OCI-LY1 (cell line): ENCODE measurements at regions not wholly inside any gene's neighbourhood (a gene's known extent, or its start where the extent isn't known, plus 50 kb on each side); places are given as distances from the start of the nearest gene placed in this dataset.

Experiments used
- CTCF ChIP-seq: fragments of 200-600 bp; sonication (generic), shearing (Covaris generic); IDR thresholded peaks from 2 replicates; pipeline ENCODE4 v1.5.1; 2017; ENCODE audit warnings: mild to moderate bottlenecking, antibody characterized with exemption, low read length, moderate library complexity, mixed read lengths
- EZH2 ChIP-seq: fragments of 200-600 bp; sonication (generic), shearing (Covaris generic); IDR thresholded peaks from 2 replicates; pipeline ENCODE4 v1.8.0; 2017; ENCODE audit warnings: borderline replicate concordance, mixed run types, mild to moderate bottlenecking, antibody characterized with exemption, low read length, moderate library complexity, mixed read lengths

GRCh38 chr22:48192071-48192470 is 1429.6 kb downstream of the TBC1D22A start:
- no peak for TF ChIP-seq EZH2
- TF ChIP-seq CTCF, result no peak
